HEK293 (cell line): ENCODE measurements at regions not wholly inside any gene's neighbourhood (a gene's known extent, or its start where the extent isn't known, plus 50 kb on each side); places are given as distances from the start of the nearest gene placed in this dataset.
"Not testable (repeated sequence)": the region's sequence is repeated elsewhere in the genome, so short reads cannot be mapped to it uniquely, and the experiment has no call there.

Experiments
- CTCF ChIA-PET: fragments of 350-600 bp; formaldehyde crosslinking; extraction: SDS; loops from one replicate; lab custom pipeline; 2021; ENCODE audit warnings: antibody characterized with exemption; lab: Yijun Ruan, JAX
- POLR2A ChIA-PET: fragments of 300-600 bp; formaldehyde crosslinking; extraction: SDS; loops from one replicate; lab custom pipeline; 2020; ENCODE audit warnings: antibody characterized with exemption, inconsistent platforms; lab: Yijun Ruan, JAX
- H3K27ac ChIP-seq: fragments of 200-500 bp; sonication (Bioruptor generic); 2 replicates; pipeline ENCODE4 v1.5.1; 2014; ENCODE audit warnings: low read depth, low read length, control low read depth, inconsistent platforms; ENCODE audit errors: extremely low read depth
- H3K36me3 ChIP-seq, 2 experiments: fragments of 200-500 bp in 1 of 2; sonication (Bioruptor generic) in 1 of 2; 1 replicate in 1 of 2; 2 replicates in 1 of 2; pipeline ENCODE4 v1.5.1; 2014 to 2017; ENCODE audit warnings: inconsistent platforms in 2 of 2, low read length in 2 of 2; ENCODE audit not compliant: control insufficient read depth in 2 of 2, insufficient read depth in 1 of 2
- H3K4me1 ChIP-seq: fragments of 200-500 bp; sonication (Bioruptor generic); 2 replicates; pipeline ENCODE4 v1.5.1; 2014; ENCODE audit warnings: mild to moderate bottlenecking, low read length, inconsistent platforms; ENCODE audit not compliant: control insufficient read depth, insufficient read depth
- H3K4me3 ChIP-seq: 2 replicates; pipeline ENCODE4 v1.5.1; 2011; ENCODE audit warnings: low read depth, mild to moderate bottlenecking, control low read depth, low read length, moderate library complexity
- H3K9me3 ChIP-seq: fragments of 200-500 bp; sonication (Bioruptor generic); 2 replicates; pipeline ENCODE4 v1.5.1; 2014; ENCODE audit warnings: low read depth, low read length, inconsistent platforms; ENCODE audit not compliant: control insufficient read depth, insufficient read depth
- BCL11B ChIP-seq: fragments of 450-650 bp; formaldehyde crosslinking; IDR thresholded peaks from 2 replicates; pipeline ENCODE4 v1.5.1; 2016; ENCODE audit warnings: low read depth, missing biosample characterization, missing genetic modification characterization
- IKZF3 ChIP-seq: fragments of 450-650 bp; IDR thresholded peaks from 2 replicates; pipeline ENCODE4 v1.5.0; 2018; ENCODE audit warnings: missing biosample characterization, mild to moderate bottlenecking, missing genetic modification characterization, moderate library complexity
- KLF16 ChIP-seq: fragments of 450-650 bp; formaldehyde crosslinking; IDR thresholded peaks from 2 replicates; pipeline ENCODE4 v1.5.1; 2017; ENCODE audit warnings: missing biosample characterization, missing genetic modification characterization
- REST ChIP-seq: fragments of 450-650 bp; formaldehyde crosslinking; IDR thresholded peaks from 2 replicates; pipeline ENCODE4 v1.5.1; 2016; ENCODE audit warnings: missing biosample characterization, missing genetic modification characterization
- TCF7L2 ChIP-seq: IDR thresholded peaks from 2 replicates; pipeline ENCODE4 v1.6.1; 2011; ENCODE audit warnings: low read depth, mild to moderate bottlenecking, inconsistent platforms, low read length, moderate library complexity, borderline replicate concordance
- ZBTB26 ChIP-seq: fragments of 450-650 bp; formaldehyde crosslinking; optimal IDR thresholded peaks from 2 replicates; pipeline ENCODE3; 2016; ENCODE audit warnings: missing biosample characterization, mild to moderate bottlenecking, missing genetic modification characterization
- ZNF169 ChIP-seq: fragments of 450-650 bp; formaldehyde crosslinking; IDR thresholded peaks from 2 replicates; pipeline ENCODE4 v1.5.1; 2016; ENCODE audit warnings: missing biosample characterization, missing genetic modification characterization
- ZNF311 ChIP-seq: fragments of 450-650 bp; formaldehyde crosslinking; IDR thresholded peaks from 2 replicates; pipeline ENCODE4 v1.5.1; 2017; ENCODE audit warnings: missing biosample characterization, missing genetic modification characterization, borderline replicate concordance
- ZNF404 ChIP-seq: fragments of 450-650 bp; formaldehyde crosslinking; IDR thresholded peaks from 2 replicates; pipeline ENCODE4 v1.5.1; 2017; ENCODE audit warnings: missing biosample characterization, missing genetic modification characterization
- ZNF433 ChIP-seq: fragments of 450-650 bp; formaldehyde crosslinking; IDR thresholded peaks from 2 replicates; pipeline ENCODE4 v1.5.1; 2016; ENCODE audit warnings: missing biosample characterization, missing genetic modification characterization, low read depth
- ZNF449 ChIP-seq: fragments of 450-650 bp; formaldehyde crosslinking; IDR thresholded peaks from 2 replicates; pipeline ENCODE4 v1.5.1; 2017; ENCODE audit warnings: missing biosample characterization, mild to moderate bottlenecking, missing genetic modification characterization, moderate library complexity
- ZNF521 ChIP-seq: fragments of 450-650 bp; formaldehyde crosslinking; IDR thresholded peaks from 2 replicates; pipeline ENCODE4 v1.5.1; 2017; ENCODE audit warnings: missing biosample characterization, mild to moderate bottlenecking, missing genetic modification characterization
- ZNF530 ChIP-seq: fragments of 450-650 bp; formaldehyde crosslinking; IDR thresholded peaks from 2 replicates; pipeline ENCODE4 v1.5.1; 2016; ENCODE audit warnings: low read depth, missing biosample characterization, missing genetic modification characterization
- ZNF544 ChIP-seq: fragments of 450-650 bp; formaldehyde crosslinking; IDR thresholded peaks from 2 replicates; pipeline ENCODE4 v1.5.0; 2017; ENCODE audit warnings: missing biosample characterization, missing genetic modification characterization
- ZNF585B ChIP-seq: fragments of 450-650 bp; formaldehyde crosslinking; IDR thresholded peaks from 2 replicates; pipeline ENCODE4 v1.5.1; 2016; ENCODE audit warnings: missing biosample characterization, missing genetic modification characterization
- ZNF692 ChIP-seq: fragments of 450-650 bp; formaldehyde crosslinking; IDR thresholded peaks from 2 replicates; pipeline ENCODE4 v1.5.1; 2016; ENCODE audit warnings: missing biosample characterization, missing genetic modification characterization
- ZNF777 ChIP-seq: fragments of 450-650 bp; formaldehyde crosslinking; IDR thresholded peaks from 2 replicates; pipeline ENCODE4 v1.5.1; 2017; ENCODE audit warnings: missing biosample characterization, missing genetic modification characterization, borderline replicate concordance
- TF ChIP-seq, protein P1 (sequence below): fragments of 450-650 bp; IDR thresholded peaks from 2 replicates; pipeline ENCODE4 v1.5.1; 2018; ENCODE audit warnings: missing biosample characterization, missing genetic modification characterization

DNA sequence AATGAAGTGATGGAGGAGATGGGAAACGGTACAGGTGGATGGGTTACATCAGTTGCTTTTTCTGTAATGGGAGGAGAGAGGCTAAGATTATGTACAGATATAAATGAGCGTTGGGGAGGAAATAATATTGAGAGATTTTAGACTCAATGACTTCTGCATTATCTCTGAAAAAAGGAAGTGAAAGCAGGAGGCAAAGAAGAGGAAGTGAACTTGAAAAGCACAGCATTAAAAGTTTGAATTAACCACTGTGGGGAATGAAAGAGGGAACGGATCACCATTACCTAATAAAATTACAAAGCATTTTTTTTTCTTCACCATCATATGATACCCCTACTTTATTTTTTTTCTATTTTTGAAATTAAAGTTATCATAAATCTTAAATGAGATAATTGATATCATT, 1025.5 kb downstream of the RPA4 start:
- POLR2A ChIA-PET: no interaction called here
- TF ChIP-seq ZBTB26 (tag by site-specific recombination) (no peak), ZNF311 (tag by site-specific recombination) (no peak), ZNF169 (tag by site-specific recombination) (no peak), ZNF777 (tag by site-specific recombination) (no peak), REST (tag by site-specific recombination) (no peak), KLF16 (tag by site-specific recombination) (no peak), ZNF449 (tag by site-specific recombination) (no peak)
- TF ChIP-seq, protein P1, sequence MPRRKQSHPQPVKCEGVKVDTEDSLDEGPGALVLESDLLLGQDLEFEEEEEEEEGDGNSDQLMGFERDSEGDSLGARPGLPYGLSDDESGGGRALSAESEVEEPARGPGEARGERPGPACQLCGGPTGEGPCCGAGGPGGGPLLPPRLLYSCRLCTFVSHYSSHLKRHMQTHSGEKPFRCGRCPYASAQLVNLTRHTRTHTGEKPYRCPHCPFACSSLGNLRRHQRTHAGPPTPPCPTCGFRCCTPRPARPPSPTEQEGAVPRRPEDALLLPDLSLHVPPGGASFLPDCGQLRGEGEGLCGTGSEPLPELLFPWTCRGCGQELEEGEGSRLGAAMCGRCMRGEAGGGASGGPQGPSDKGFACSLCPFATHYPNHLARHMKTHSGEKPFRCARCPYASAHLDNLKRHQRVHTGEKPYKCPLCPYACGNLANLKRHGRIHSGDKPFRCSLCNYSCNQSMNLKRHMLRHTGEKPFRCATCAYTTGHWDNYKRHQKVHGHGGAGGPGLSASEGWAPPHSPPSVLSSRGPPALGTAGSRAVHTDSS: no peak
- CTCF ChIA-PET: interaction anchor here (0.6 to 0.7 kb wide), 2 partner anchors 13 to 224 kb away, joined by 3 to 4 read pairs; no protein-coding TSS in a partner anchor
- Histone ChIP-seq H3K27ac (no peak overlapping the region), H3K36me3 (no peaks in the 10 kb centered on the region), H3K4me3 (no peak overlapping the region), H3K4me1 (no peaks in the 10 kb centered on the region), H3K9me3 (no peaks in the 10 kb centered on the region)

GRCh38 chrX:97915390-97915789, 1031.7 kb downstream of the RPA4 start:
- H3K27ac ChIP-seq, CTCF ChIA-PET: not testable (repeated sequence)

DNA sequence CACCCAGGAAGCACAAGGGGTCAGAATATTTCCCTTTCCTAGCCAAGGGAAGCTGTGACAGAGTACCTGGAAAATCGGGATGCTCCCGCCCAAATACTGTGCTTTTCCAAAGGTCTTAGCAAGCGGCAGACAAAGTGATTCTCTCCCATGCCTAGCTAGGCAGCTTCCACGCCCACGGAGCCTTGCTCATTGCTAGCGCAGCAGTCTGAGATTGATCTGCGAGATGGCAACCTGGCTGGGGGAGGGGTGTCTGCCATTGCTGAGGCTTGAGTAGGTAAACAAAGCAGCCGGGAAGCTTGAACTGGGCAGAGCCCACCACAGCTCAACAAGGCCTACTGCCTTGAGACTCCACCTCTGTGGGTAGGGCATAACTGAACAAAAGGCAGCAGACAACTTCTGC, 1037.5 kb downstream of the RPA4 start:
- POLR2A ChIA-PET, H3K27ac ChIP-seq, H3K9me3 ChIP-seq, H3K4me3 ChIP-seq, H3K36me3 ChIP-seq, H3K4me1 ChIP-seq, CTCF ChIA-PET: not testable (repeated sequence)

More at GRCh38 chrX:97915390-97915789, 1031.7 kb downstream of the RPA4 start:
- H3K4me3 ChIP-seq, POLR2A ChIA-PET, H3K4me1 ChIP-seq, H3K36me3 ChIP-seq, H3K9me3 ChIP-seq: not testable (repeated sequence)

GRCh38 chrX:97931586-97931985, 1047.9 kb downstream of the RPA4 start:
- POLR2A ChIA-PET: no interaction called here
- no peak overlapping the region for H3K27ac ChIP-seq
- H3K4me3 ChIP-seq: no peak overlapping the region
- H3K4me1 ChIP-seq: no peaks in the 10 kb centered on the region
- no peaks in the 10 kb centered on the region for H3K36me3 ChIP-seq
- CTCF ChIA-PET: interaction anchor here (0.6 kb wide), 1 partner anchor 200 kb away, joined by 3 read pairs; no protein-coding TSS in a partner anchor
- no peaks in the 10 kb centered on the region for H3K9me3 ChIP-seq
- TF ChIP-seq ZNF521 (no peak), TCF7L2 (no peak), ZNF530 (tag by site-specific recombination) (no peak), ZNF544 (tag by site-specific recombination) (no peak), ZNF433 (tag by site-specific recombination) (no peak), ZNF404 (tag by site-specific recombination) (no peak), BCL11B (tag by site-specific recombination) (no peak), ZNF585B (tag by site-specific recombination) (no peak), ZNF692 (no peak), IKZF3 (tag by site-specific recombination) (no peak)
